HUES64 (cell line): ENCODE measurements at regions not wholly inside any gene's neighbourhood (a gene's known extent, or its start where the extent isn't known, plus 50 kb on each side); places are given as distances from the start of the nearest gene placed in this dataset.

Experiments used
- H3K27ac ChIP-seq: 2 replicates; pipeline ENCODE4 v1.7.0; 2013; ENCODE audit warnings: low read depth, low read length, inconsistent platforms
- H3K27me3 ChIP-seq: 2 replicates; pipeline ENCODE4 v1.6.1; 2013; ENCODE audit warnings: mild to moderate bottlenecking, low read length; ENCODE audit not compliant: insufficient read depth
- H3K36me3 ChIP-seq: 2 replicates; pipeline ENCODE4 v1.6.1; 2013; ENCODE audit warnings: mild to moderate bottlenecking, low read length; ENCODE audit not compliant: insufficient read depth
- H3K4me1 ChIP-seq: 2 replicates; pipeline ENCODE4 v1.6.1; 2013; ENCODE audit warnings: mild to moderate bottlenecking, low read length, moderate library complexity; ENCODE audit not compliant: insufficient read depth
- H3K4me3 ChIP-seq: 2 replicates; pipeline ENCODE4 v1.5.1; 2013; ENCODE audit warnings: mild to moderate bottlenecking, low read length, moderate library complexity
- H3K9ac ChIP-seq: 2 replicates; pipeline ENCODE4 v1.6.1; 2013; ENCODE audit warnings: mild to moderate bottlenecking, low read depth, low read length
- H3K9me3 ChIP-seq: 2 replicates; pipeline ENCODE4 v1.6.1; 2013; ENCODE audit warnings: low read depth, low read length; ENCODE audit not compliant: insufficient read depth
- WGBS: fragments of 150-250, 120-280 bp; methylation state at CpG from one replicate; pipeline ENCODE4 v1.1.7; 2013; ENCODE audit warnings: missing lambda C conversion rate; 5-methylcytosine and 5-hydroxymethylcytosine counted together

GRCh38 chr7:53699215-53699837 is 663.9 kb downstream of the POM121L12 start:
- H3K9me3 ChIP-seq, result no peaks in the 10 kb centered on the region
- H3K36me3 ChIP-seq, result no peaks in the 10 kb centered on the region
- H3K4me3 ChIP-seq, result no peak overlapping the region
- H3K9ac ChIP-seq, result no peak overlapping the region
- no peaks in the 10 kb centered on the region for H3K4me1 ChIP-seq
- WGBS, result 93% methylated on average over 4 of the region's 5 CpGs
- H3K27me3 ChIP-seq, result no peaks in the 10 kb centered on the region
- no peak overlapping the region for H3K27ac ChIP-seq

- WGBS, result 90% methylated on average over 2 of the region's 3 CpGs
- no peak overlapping the region for H3K27ac ChIP-seq
Measured at GRCh38 chr7:53719122-53719521, 683.7 kb downstream of the POM121L12 start.

GRCh38 chr7:53740971-53741370 is 705.5 kb downstream of the POM121L12 start:
- 97% methylated on average over 6 of the region's 6 CpGs for WGBS

More at GRCh38 chr7:53719122-53719521, 683.7 kb downstream of the POM121L12 start:
- Histone ChIP-seq H3K36me3 (no peaks in the 10 kb centered on the region), H3K9me3 (no peaks in the 10 kb centered on the region), H3K4me3 (no peak overlapping the region), H3K4me1 (no peaks in the 10 kb centered on the region), H3K27me3 (no peaks in the 10 kb centered on the region), H3K9ac (no peak overlapping the region)

DNA sequence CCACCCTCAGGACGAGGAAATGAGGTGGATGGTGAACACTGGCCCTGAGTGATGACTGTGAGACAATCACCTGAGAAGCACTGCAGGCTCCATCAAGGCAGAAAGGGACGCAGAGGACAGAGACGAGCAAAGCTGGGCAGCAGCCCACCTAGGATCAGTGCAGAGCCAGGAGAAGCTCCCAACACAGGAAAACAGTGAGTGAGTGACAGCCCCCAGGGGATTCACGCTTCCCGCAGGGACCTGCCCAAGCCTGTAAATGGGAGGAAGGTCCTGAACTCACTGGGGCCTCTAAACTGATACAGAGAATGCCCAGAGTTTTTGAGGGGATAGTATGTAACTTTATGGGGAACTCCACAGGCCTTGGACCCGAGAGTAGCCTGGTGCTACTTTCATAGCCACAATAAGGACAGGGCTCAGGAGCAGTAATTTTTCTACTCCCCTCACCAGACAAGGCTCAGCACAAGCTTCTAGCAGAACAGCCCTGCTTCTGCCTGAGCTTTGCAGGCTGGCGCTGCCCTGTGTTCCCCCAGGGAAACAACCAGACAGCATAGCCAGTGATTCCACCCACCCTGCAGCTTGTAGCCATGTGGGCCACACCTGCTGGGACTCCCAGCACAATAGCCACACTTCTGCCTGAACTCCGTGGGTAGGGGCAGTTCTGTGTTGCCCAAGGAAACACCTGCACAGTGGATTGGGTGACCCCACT is 708.4 kb downstream of the POM121L12 start:
- Histone ChIP-seq H3K9ac (no peak overlapping the region), H3K27ac (no peak overlapping the region), H3K36me3 (no peaks in the 10 kb centered on the region), H3K4me1 (no peaks in the 10 kb centered on the region), H3K4me3 (no peak overlapping the region), H3K9me3 (no peaks in the 10 kb centered on the region), H3K27me3 (no peaks in the 10 kb centered on the region)
- 85% methylated on average over 8 of the region's 8 CpGs for WGBS

More at GRCh38 chr7:53740971-53741370, 705.5 kb downstream of the POM121L12 start:
- no peak overlapping the region for H3K4me3 ChIP-seq
- H3K4me1 ChIP-seq, result no peaks in the 10 kb centered on the region
- H3K27ac ChIP-seq, result no peak overlapping the region
- H3K9me3 ChIP-seq, result no peaks in the 10 kb centered on the region
- no peaks in the 10 kb centered on the region for H3K36me3 ChIP-seq
- no peak overlapping the region for H3K9ac ChIP-seq
- no peaks in the 10 kb centered on the region for H3K27me3 ChIP-seq

GRCh38 chr7:53744403-53744760 is 708.9 kb downstream of the POM121L12 start:
- Histone ChIP-seq H3K4me3 (no peak overlapping the region), H3K36me3 (no peaks in the 10 kb centered on the region), H3K4me1 (no peaks in the 10 kb centered on the region), H3K27ac (no peak overlapping the region), H3K9ac (no peak overlapping the region), H3K9me3 (no peaks in the 10 kb centered on the region), H3K27me3 (no peaks in the 10 kb centered on the region)
- WGBS, result 74% methylated on average over 4 of the region's 4 CpGs

- no peak overlapping the region for H3K27ac ChIP-seq
- no peaks in the 10 kb centered on the region for H3K27me3 ChIP-seq
- H3K4me3 ChIP-seq, result no peak overlapping the region
- no peaks in the 10 kb centered on the region for H3K9me3 ChIP-seq
- 94% methylated on average over 3 of the region's 3 CpGs for WGBS
- H3K9ac ChIP-seq, result no peak overlapping the region
- no peaks in the 10 kb centered on the region for H3K4me1 ChIP-seq
- H3K36me3 ChIP-seq, result no peaks in the 10 kb centered on the region
Measured at GRCh38 chr7:53756946-53757345, 721.5 kb downstream of the POM121L12 start.

- Histone ChIP-seq H3K36me3 (no peaks in the 10 kb centered on the region), H3K9ac (no peak overlapping the region), H3K4me1 (no peaks in the 10 kb centered on the region), H3K27ac (no peak overlapping the region), H3K4me3 (no peak overlapping the region), H3K27me3 (no peaks in the 10 kb centered on the region), H3K9me3 (no peaks in the 10 kb centered on the region)
Measured at GRCh38 chr7:53768186-53768585, 732.8 kb downstream of the POM121L12 start.

GRCh38 chr7:53771701-53772100 is 736.3 kb downstream of the POM121L12 start:
- no peak overlapping the region for H3K27ac ChIP-seq
- no peaks in the 10 kb centered on the region for H3K4me1 ChIP-seq
- H3K27me3 ChIP-seq, result no peaks in the 10 kb centered on the region
- WGBS, result 96% methylated on average over 2 of the region's 2 CpGs
- no peaks in the 10 kb centered on the region for H3K36me3 ChIP-seq
- no peak overlapping the region for H3K4me3 ChIP-seq
- no peaks in the 10 kb centered on the region for H3K9me3 ChIP-seq
- no peak overlapping the region for H3K9ac ChIP-seq

GRCh38 chr7:53776323-53776722 is 740.9 kb downstream of the POM121L12 start:
- whole genome bisulfite sequencing, result 79% methylated on average over 1 of the region's 1 CpG
- no peaks in the 10 kb centered on the region for H3K9me3 ChIP-seq
- no peaks in the 10 kb centered on the region for H3K4me1 ChIP-seq
- H3K27ac ChIP-seq, result no peak overlapping the region
- no peaks in the 10 kb centered on the region for H3K27me3 ChIP-seq
- no peak overlapping the region for H3K9ac ChIP-seq
- no peak overlapping the region for H3K4me3 ChIP-seq
- no peaks in the 10 kb centered on the region for H3K36me3 ChIP-seq

GRCh38 chr7:53789741-53790140 is 752.4 kb upstream of the VSTM2A start:
- H3K27ac ChIP-seq, result no peak overlapping the region
- no peak overlapping the region for H3K9ac ChIP-seq
- no peaks in the 10 kb centered on the region for H3K36me3 ChIP-seq
- H3K4me3 ChIP-seq, result no peak overlapping the region
- no peaks in the 10 kb centered on the region for H3K27me3 ChIP-seq
- no CpG with 5 or more reads among the region's 2 CpGs for WGBS
- H3K4me1 ChIP-seq, result no peaks in the 10 kb centered on the region
- peaks cover 9% of the 10 kb centered on the region for H3K9me3 ChIP-seq

GRCh38 chr7:53794816-53795215 is 747.4 kb upstream of the VSTM2A start:
- Histone ChIP-seq H3K27ac (no peak overlapping the region), H3K27me3 (no peaks in the 10 kb centered on the region), H3K9ac (no peak overlapping the region), H3K9me3 (peaks cover 9% of the 10 kb centered on the region), H3K4me1 (no peaks in the 10 kb centered on the region), H3K4me3 (no peak overlapping the region), H3K36me3 (no peaks in the 10 kb centered on the region)
- WGBS, result 95% methylated on average over 1 of the region's 1 CpG
